CD14-positive monocyte (primary cell): ENCODE measurements at regions not wholly inside any gene's neighbourhood (a gene's known extent, or its start where the extent isn't known, plus 50 kb on each side); places are given as distances from the start of the nearest gene placed in this dataset.

ENCODE experiments used
- DNase-seq, 3 donors: peaks; one replicate each; pipeline ENCODE4 v3.0.0-alpha.2; 2011 to 2022
- H2AFZ ChIP-seq: 2 replicates; pipeline ENCODE4 v1.6.0; 2012; ENCODE audit warnings: mild to moderate bottlenecking, low read depth, low read length, inconsistent platforms; ENCODE audit not compliant: insufficient read depth, poor library complexity, severe bottlenecking
- H3K27ac ChIP-seq, 2 donors: 1 replicate in 1 of 2; 2 replicates in 1 of 2; pipeline ENCODE4 v1.5.1; 2012 to 2013; ENCODE audit warnings: low read length in 2 of 2, control low read depth in 1 of 2, inconsistent platforms in 1 of 2, low read depth in 1 of 2, mild to moderate bottlenecking in 1 of 2
- H3K27me3 ChIP-seq, 2 donors: one replicate each; pipeline versions ENCODE4 v1.6.0 to v1.6.1; 2011 to 2013; ENCODE audit warnings: low read length in 2 of 2; ENCODE audit not compliant: control insufficient read depth in 2 of 2, insufficient read depth in 2 of 2
- H3K36me3 ChIP-seq, 2 donors: replicated peaks in 1 of 2; 1 replicate in 1 of 2; 2 replicates in 1 of 2; pipeline versions ENCODE4 v1.5.1 to v1.6.1; 2012 to 2013; ENCODE audit warnings: low read length in 2 of 2, control low read depth in 1 of 2, inconsistent platforms in 1 of 2, mild to moderate bottlenecking in 1 of 2; ENCODE audit not compliant: insufficient read depth in 2 of 2, control insufficient read depth in 1 of 2
- H3K4me1 ChIP-seq, 2 donors: 1 replicate in 1 of 2; 2 replicates in 1 of 2; pipeline versions ENCODE4 v1.5.1 to v1.6.1; 2012 to 2013; ENCODE audit warnings: low read length in 2 of 2, control low read depth in 1 of 2, inconsistent platforms in 1 of 2, mild to moderate bottlenecking in 1 of 2, moderate library complexity in 1 of 2; ENCODE audit not compliant: insufficient read depth in 2 of 2, control insufficient read depth in 1 of 2
- H3K4me2 ChIP-seq: replicated peaks from 2 replicates; pipeline ENCODE3; 2012; ENCODE audit warnings: low read length, moderate library complexity, mild to moderate bottlenecking; ENCODE audit not compliant: poor library complexity, severe bottlenecking; ENCODE audit errors: extremely low read depth
- H3K4me3 ChIP-seq, 3 experiments: fragments of 200-600 bp in 1 of 3; sonication (generic) in 1 of 3; replicated peaks in 1 of 3; 1 replicate in 2 of 3; 2 replicates in 1 of 3; pipeline ENCODE4 v1.5.1; 2011 to 2013; ENCODE audit warnings: low read length in 3 of 3, mild to moderate bottlenecking in 3 of 3, control low read depth in 2 of 3, low read depth in 2 of 3, inconsistent platforms in 1 of 3, moderate library complexity in 1 of 3
- H3K79me2 ChIP-seq: 2 replicates; pipeline ENCODE4 v1.6.0; 2012; ENCODE audit warnings: mild to moderate bottlenecking, control low read depth, inconsistent platforms, low read length, moderate library complexity; ENCODE audit not compliant: insufficient read depth
- H3K9ac ChIP-seq: 2 replicates; pipeline ENCODE4 v1.6.0; 2017; ENCODE audit warnings: low read length, mild to moderate bottlenecking; ENCODE audit not compliant: insufficient read depth, poor library complexity, severe bottlenecking
- H3K9me3 ChIP-seq, 2 donors: replicated peaks in 1 of 2; 1 replicate in 1 of 2; 2 replicates in 1 of 2; pipeline versions ENCODE4 v1.5.1 to v1.6.1; 2012 to 2013; ENCODE audit warnings: low read length in 2 of 2, control low read depth in 1 of 2; ENCODE audit not compliant: control insufficient read depth in 1 of 2, insufficient read depth in 1 of 2
- H4K20me1 ChIP-seq: 2 replicates; pipeline ENCODE4 v1.6.0; 2012; ENCODE audit warnings: mild to moderate bottlenecking, low read length, control low read depth, moderate library complexity; ENCODE audit not compliant: insufficient read depth
- H3K27ac Mint-ChIP-seq, 7 donors: one replicate each; pipeline ENCODE4 v1.8.0; 2020; ENCODE audit warnings: mild to moderate bottlenecking in 7 of 7, mixed read lengths in 7 of 7, moderate library complexity in 6 of 7, inconsistent platforms in 2 of 7
- H3K27me3 Mint-ChIP-seq, 3 donors: one replicate each; pipeline ENCODE4 v1.8.0; 2021 to 2022; ENCODE audit warnings: low read depth in 3 of 3, mild to moderate bottlenecking in 3 of 3, mixed read lengths in 3 of 3, moderate library complexity in 3 of 3, inconsistent platforms in 1 of 3
- H3K36me3 Mint-ChIP-seq, 2 donors: one replicate each; pipeline ENCODE4 v1.8.0; 2020; ENCODE audit warnings: mixed read lengths in 2 of 2, inconsistent platforms in 1 of 2, mild to moderate bottlenecking in 1 of 2
- H3K4me1 Mint-ChIP-seq: one replicate; pipeline ENCODE4 v1.8.0; 2020; ENCODE audit warnings: mild to moderate bottlenecking, mixed read lengths
- H3K4me3 Mint-ChIP-seq, 2 donors: one replicate each; pipeline ENCODE4 v1.8.0; 2020; ENCODE audit warnings: mild to moderate bottlenecking in 2 of 2, mixed read lengths in 2 of 2, moderate library complexity in 1 of 2
- H3K9me3 Mint-ChIP-seq, 7 donors: one replicate each; pipeline ENCODE4 v1.8.0; 2020 to 2022; ENCODE audit warnings: mixed read lengths in 7 of 7, mild to moderate bottlenecking in 6 of 7, moderate library complexity in 6 of 7, inconsistent platforms in 2 of 7
- CTCF ChIP-seq: fragments of 200-600 bp; IDR thresholded peaks from one replicate; pipeline ENCODE4 v1.8.0; 2022; ENCODE audit warnings: antibody characterized with exemption, mild to moderate bottlenecking
- WGBS: methylation state at CpG from one replicate; pipeline ENCODE4 v1.1.5; 2013; ENCODE audit warnings: missing lambda C conversion rate; ENCODE audit not compliant: insufficient coverage; 5-methylcytosine and 5-hydroxymethylcytosine counted together
- intact Hi-C, 2 donors: fragments of 100-400 bp; cut with micrococcal nuclease; formaldehyde crosslinking; loops; one replicate each; pipeline versions ENCODE4 v1.15.0 to v1.15.1; 2023

- H3K9ac ChIP-seq, result no peak overlapping the region
- Mint-ChIP-seq H3K36me3 (no peaks in the 10 kb centered on the region), H3K27me3 (no peaks in the 10 kb centered on the region), H3K4me3 (no peak overlapping the region), H3K27ac (no peak overlapping the region), H3K4me1 (no peaks in the 10 kb centered on the region), H3K9me3 (peaks cover 0 to 7% (median 0%) of the 10 kb centered on the region in 7 donors)
- H3K4me2 ChIP-seq, result no peak overlapping the region
- H4K20me1 ChIP-seq, result no peaks in the 10 kb centered on the region
- H3K27ac ChIP-seq, result no peak overlapping the region
- intact Hi-C loops, result no loop called here
- TF ChIP-seq CTCF, result no peak
- no peaks in the 10 kb centered on the region for H3K4me1 ChIP-seq
- H3K4me3 ChIP-seq, result no peak overlapping the region
- H2AFZ ChIP-seq, result no peak overlapping the region
- DNase-seq, result no peak
- H3K36me3 ChIP-seq, result no peaks in the 10 kb centered on the region
- no peaks in the 10 kb centered on the region for H3K27me3 ChIP-seq
- peaks cover 4 to 7% of the 10 kb centered on the region in 2 donors for H3K9me3 ChIP-seq
- no peaks in the 10 kb centered on the region for H3K79me2 ChIP-seq
Measured at GRCh38 chr18:30149585-30149984, 893.0 kb downstream of the DSC3 start.

GRCh38 chr18:30142870-30143269, 899.7 kb downstream of the DSC3 start:
- H3K4me2 ChIP-seq, result no peak overlapping the region

More at GRCh38 chr18:30142870-30143269, 899.7 kb downstream of the DSC3 start:
- peaks cover 26 to 31% of the 10 kb centered on the region in 2 donors for H3K9me3 ChIP-seq
- Mint-ChIP-seq H3K4me1 (no peaks in the 10 kb centered on the region), H3K9me3 (peaks cover 2 to 22% (median 8%) of the 10 kb centered on the region in 7 donors), H3K36me3 (no peaks in the 10 kb centered on the region), H3K27me3 (no peaks in the 10 kb centered on the region), H3K4me3 (no peak overlapping the region), H3K27ac (no peak overlapping the region)
- no peak overlapping the region for H3K4me3 ChIP-seq
- H3K27me3 ChIP-seq, result no peaks in the 10 kb centered on the region
- no peak overlapping the region for H2AFZ ChIP-seq
- no peaks in the 10 kb centered on the region for H3K36me3 ChIP-seq
- H3K27ac ChIP-seq, result no peak overlapping the region
- no CpG with 5 or more reads among the region's 5 CpGs for WGBS
- H3K79me2 ChIP-seq, result no peaks in the 10 kb centered on the region
- no peak overlapping the region for H3K9ac ChIP-seq
- no peak for TF ChIP-seq CTCF
- H4K20me1 ChIP-seq, result no peaks in the 10 kb centered on the region
- DNase-seq, result no peak
- intact Hi-C loops, result no loop called here
- H3K4me1 ChIP-seq, result no peaks in the 10 kb centered on the region
